ENCODE measurements at regions not wholly inside any gene's neighbourhood (a gene's known extent, or its start where the extent isn't known, plus 50 kb on each side); places are given as distances from the start of the nearest gene placed in this dataset.

GRCh38 chr3:106215047-106215446 lies 346.2 kb upstream of the CBLB start:
- no peak for TF ChIP-seq CTCF (conservative IDR thresholded peaks at IDR 0.05)
- TF ChIP-seq ZFX (IDR thresholded peaks at IDR 0.05), result no peak
